ENCODE measurements at regions not wholly inside any gene's neighbourhood (a gene's known extent, or its start where the extent isn't known, plus 50 kb on each side); places are given as distances from the start of the nearest gene placed in this dataset.

DNA sequence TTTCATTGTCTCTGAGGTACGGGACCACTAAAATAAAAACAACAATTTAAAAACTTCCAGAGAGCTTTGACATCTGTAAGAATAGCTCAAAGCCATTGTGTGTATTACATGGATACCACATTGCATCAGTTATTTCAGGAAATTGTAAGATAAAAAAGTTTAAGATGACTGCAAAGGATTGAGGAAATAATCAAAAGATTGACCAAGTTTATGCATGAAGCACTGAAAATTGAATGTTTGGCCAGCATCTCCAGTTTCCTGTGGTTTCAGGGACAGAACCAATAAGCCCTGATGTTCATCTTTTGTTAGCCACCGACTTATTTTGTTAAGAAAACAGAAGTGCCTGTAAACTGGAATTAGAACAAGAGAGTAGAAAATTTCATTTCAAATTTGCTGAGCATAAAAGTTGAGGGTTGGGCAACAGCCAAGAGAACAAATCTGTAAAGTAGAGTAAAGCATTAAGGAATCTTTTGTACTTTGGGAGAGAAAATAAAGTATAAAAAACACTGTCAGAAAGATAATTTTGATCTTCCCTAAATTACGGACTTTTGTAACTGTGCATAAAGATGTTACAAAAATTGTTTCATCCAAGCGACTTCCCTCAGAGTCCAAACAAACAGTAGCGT is 211.5 kb upstream of the P2RY1 start:
- ChIA-PET CTCF (no interaction called here), POLR2A (no interaction called here)
- peaks cover 5% of the 10 kb centered on the region for H3K27me3 Mint-ChIP-seq
- H3K9me3 ChIP-seq (ENCODE audit: control insufficient read depth in 1 of 2, insufficient read depth in 1 of 2, low read length in 2 of 2): no peaks in the 10 kb centered on the region
- no peak overlapping the region for H3K27ac ChIP-seq (ENCODE audit: low read depth in 1 of 2, low read length in 2 of 2)
- no peaks in the 10 kb centered on the region for H3K9me3 Mint-ChIP-seq
- intact Hi-C loops (cut with DNase I, micrococcal nuclease): no loop called here
- H3K4me3 Mint-ChIP-seq: no peak overlapping the region
- TF ChIP-seq, protein P1, sequence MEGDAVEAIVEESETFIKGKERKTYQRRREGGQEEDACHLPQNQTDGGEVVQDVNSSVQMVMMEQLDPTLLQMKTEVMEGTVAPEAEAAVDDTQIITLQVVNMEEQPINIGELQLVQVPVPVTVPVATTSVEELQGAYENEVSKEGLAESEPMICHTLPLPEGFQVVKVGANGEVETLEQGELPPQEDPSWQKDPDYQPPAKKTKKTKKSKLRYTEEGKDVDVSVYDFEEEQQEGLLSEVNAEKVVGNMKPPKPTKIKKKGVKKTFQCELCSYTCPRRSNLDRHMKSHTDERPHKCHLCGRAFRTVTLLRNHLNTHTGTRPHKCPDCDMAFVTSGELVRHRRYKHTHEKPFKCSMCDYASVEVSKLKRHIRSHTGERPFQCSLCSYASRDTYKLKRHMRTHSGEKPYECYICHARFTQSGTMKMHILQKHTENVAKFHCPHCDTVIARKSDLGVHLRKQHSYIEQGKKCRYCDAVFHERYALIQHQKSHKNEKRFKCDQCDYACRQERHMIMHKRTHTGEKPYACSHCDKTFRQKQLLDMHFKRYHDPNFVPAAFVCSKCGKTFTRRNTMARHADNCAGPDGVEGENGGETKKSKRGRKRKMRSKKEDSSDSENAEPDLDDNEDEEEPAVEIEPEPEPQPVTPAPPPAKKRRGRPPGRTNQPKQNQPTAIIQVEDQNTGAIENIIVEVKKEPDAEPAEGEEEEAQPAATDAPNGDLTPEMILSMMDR (IDR thresholded peaks at IDR 0.05): no peak
- H3K36me3 Mint-ChIP-seq (ENCODE audit: low read depth): no peaks in the 10 kb centered on the region
- no peaks in the 10 kb centered on the region for H3K4me1 Mint-ChIP-seq (ENCODE audit: low read depth)
- no peak for ATAC-seq (ENCODE audit: poor library complexity)
- H3K4me1 ChIP-seq (ENCODE audit: insufficient read depth, low read length): no peaks in the 10 kb centered on the region
- no peaks in the 10 kb centered on the region for H3K27me3 ChIP-seq (ENCODE audit: control insufficient read depth in 1 of 2, insufficient read depth in 2 of 2, low read length in 2 of 2)
- H3K4me3 ChIP-seq (ENCODE audit: low read length): no peak overlapping the region
- no peak for DNase-seq
- H3K27ac Mint-ChIP-seq: no peak overlapping the region
- H3K36me3 ChIP-seq (ENCODE audit: insufficient read depth, low read length): no peaks in the 10 kb centered on the region

DNA sequence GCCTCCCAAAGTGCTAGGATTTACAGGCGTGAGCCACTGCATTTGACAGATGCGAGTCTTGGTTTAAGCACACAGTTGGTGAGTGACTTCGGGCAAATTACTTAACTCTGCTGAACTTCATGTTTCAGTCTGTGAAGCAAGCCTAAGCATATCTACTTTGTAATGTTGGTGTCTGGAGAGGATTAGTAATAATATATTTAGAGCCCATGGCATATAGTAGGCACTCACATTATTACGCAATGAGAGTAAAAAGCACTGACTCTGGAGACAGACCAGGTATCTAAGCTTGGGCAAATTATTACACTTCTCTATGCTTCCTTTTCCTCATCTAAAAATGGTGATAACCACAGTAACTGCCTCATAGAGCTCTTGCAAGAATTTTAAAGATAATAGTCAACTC is 208.7 kb upstream of the P2RY1 start:
- no peak overlapping the region for H3K27ac ChIP-seq (ENCODE audit: low read depth in 1 of 2, low read length in 2 of 2)
- DNase-seq (no peak), ATAC-seq (ENCODE audit: poor library complexity) (no peak)
- no peaks in the 10 kb centered on the region for H3K36me3 ChIP-seq (ENCODE audit: insufficient read depth, low read length)
- Mint-ChIP-seq H3K4me1 (ENCODE audit: low read depth) (no peaks in the 10 kb centered on the region), H3K27me3 (peaks cover 5% of the 10 kb centered on the region), H3K36me3 (ENCODE audit: low read depth) (no peaks in the 10 kb centered on the region), H3K9me3 (peaks cover 3% of the 10 kb centered on the region), H3K4me3 (no peak overlapping the region), H3K27ac (no peak overlapping the region)
- H3K4me1 ChIP-seq (ENCODE audit: insufficient read depth, low read length): no peaks in the 10 kb centered on the region
- no peak overlapping the region for H3K4me3 ChIP-seq (ENCODE audit: low read length)
- no peaks in the 10 kb centered on the region for H3K9me3 ChIP-seq (ENCODE audit: control insufficient read depth in 1 of 2, insufficient read depth in 1 of 2, low read length in 2 of 2)
- ChIA-PET CTCF (no interaction called here), POLR2A (no interaction called here)
- intact Hi-C loops (cut with DNase I, micrococcal nuclease): no loop called here
- TF ChIP-seq, protein P1 (IDR thresholded peaks at IDR 0.05): no peak
- H3K27me3 ChIP-seq (ENCODE audit: control insufficient read depth in 1 of 2, insufficient read depth in 2 of 2, low read length in 2 of 2): no peaks in the 10 kb centered on the region

DNA sequence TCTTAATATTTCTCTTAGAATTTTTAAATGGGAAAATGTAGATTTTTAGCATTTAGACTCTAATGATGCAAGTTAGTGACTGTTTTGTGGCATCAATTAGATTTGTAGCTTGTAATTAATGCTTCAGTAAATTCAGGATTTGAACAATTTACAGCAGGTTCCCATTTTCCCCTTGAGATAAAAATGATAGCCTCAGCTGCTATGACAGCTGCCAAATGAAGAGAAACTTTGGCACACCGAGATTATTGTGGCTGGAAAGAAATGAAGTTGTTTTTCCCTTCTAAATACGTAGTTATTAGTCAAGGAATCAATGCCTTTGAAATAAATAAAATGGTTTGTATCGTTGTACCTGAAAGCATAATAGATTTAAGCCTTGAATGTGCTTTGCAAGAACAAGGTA is 206.4 kb upstream of the P2RY1 start:
- Histone ChIP-seq H3K27ac (ENCODE audit: low read depth in 1 of 2, low read length in 2 of 2) (no peak overlapping the region), H3K36me3 (ENCODE audit: insufficient read depth, low read length) (no peaks in the 10 kb centered on the region), H3K9me3 (ENCODE audit: control insufficient read depth in 1 of 2, insufficient read depth in 1 of 2, low read length in 2 of 2) (no peaks in the 10 kb centered on the region), H3K4me3 (ENCODE audit: low read length) (no peak overlapping the region), H3K4me1 (ENCODE audit: insufficient read depth, low read length) (no peaks in the 10 kb centered on the region), H3K27me3 (ENCODE audit: control insufficient read depth in 1 of 2, insufficient read depth in 2 of 2, low read length in 2 of 2) (no peaks in the 10 kb centered on the region)
- no peaks in the 10 kb centered on the region for H3K36me3 Mint-ChIP-seq (ENCODE audit: low read depth)
- CTCF ChIA-PET: no interaction called here
- ATAC-seq (ENCODE audit: poor library complexity) (no peak), DNase-seq (no peak)
- H3K4me1 Mint-ChIP-seq (ENCODE audit: low read depth): no peaks in the 10 kb centered on the region
- intact Hi-C loops (cut with DNase I, micrococcal nuclease): no loop called here
- H3K27me3 Mint-ChIP-seq: peaks cover 5% of the 10 kb centered on the region
- no peak overlapping the region for H3K4me3 Mint-ChIP-seq
- no peak overlapping the region for H3K27ac Mint-ChIP-seq
- TF ChIP-seq, protein P1 (IDR thresholded peaks at IDR 0.05): no peak
- POLR2A ChIA-PET: no interaction called here
- peaks cover 6% of the 10 kb centered on the region for H3K9me3 Mint-ChIP-seq

Data from CD4-positive, alpha-beta T cell (primary cell).